A673 (cell line): ENCODE measurements at regions not wholly inside any gene's neighbourhood (a gene's known extent, or its start where the extent isn't known, plus 50 kb on each side); places are given as distances from the start of the nearest gene placed in this dataset.
A peak's percentile ranks its signal among the peaks of the same experiment; 100 is the strongest.

Source experiments
- BruUV-seq: library from RNA; stranded (reverse); fragments of 400-500 nt; replicated peaks from 2 replicates; lab custom pipeline; 2021; lab: Mats Ljungman, UMichigan
- CTCF ChIA-PET: fragments of 300-600 bp; sonication (Branson Sonifier 250); formaldehyde crosslinking; loops from one replicate; lab custom pipeline; 2022; ENCODE audit warnings: antibody characterized with exemption; lab: Charles Lee
- POLR2A ChIA-PET: fragments of 300-600 bp; sonication (Branson Sonifier 250); formaldehyde crosslinking; loops from one replicate; lab custom pipeline; 2022; ENCODE audit warnings: antibody characterized with exemption; ENCODE audit not compliant: low non-redundant PET; lab: Charles Lee
- DNase-seq: peaks from one replicate; pipeline ENCODE4 v3.0.0-alpha.2; 2015; ENCODE audit warnings: low spot score
- H3K27ac ChIP-seq: fragments of 200-600 bp; sonication (generic); 2 replicates; pipeline ENCODE4 v1.5.1; 2016; ENCODE audit warnings: mixed run types, low read depth, mild to moderate bottlenecking, mixed read lengths, antibody characterized with exemption, low read length; ENCODE audit not compliant: poor library complexity, severe bottlenecking
- H3K27me3 ChIP-seq: fragments of 200-600 bp; sonication (generic); replicated peaks from 2 replicates; pipeline ENCODE4 v1.6.1; 2017; ENCODE audit warnings: mixed run types, low read depth, mild to moderate bottlenecking, mixed read lengths, antibody characterized with exemption, low read length; ENCODE audit not compliant: insufficient read depth, poor library complexity
- H3K36me3 ChIP-seq: fragments of 200-600 bp; sonication (generic); 2 replicates; pipeline ENCODE4 v1.6.1; 2016; ENCODE audit warnings: mixed run types, mild to moderate bottlenecking, mixed read lengths, antibody characterized with exemption, low read length; ENCODE audit not compliant: insufficient read depth, poor library complexity, severe bottlenecking
- H3K4me1 ChIP-seq: fragments of 200-600 bp; sonication (generic); 2 replicates; pipeline ENCODE4 v1.6.1; 2017; ENCODE audit warnings: mixed run types, mild to moderate bottlenecking, mixed read lengths, antibody characterized with exemption, low read length; ENCODE audit not compliant: insufficient read depth, poor library complexity, severe bottlenecking
- H3K4me3 ChIP-seq: fragments of 200-600 bp; sonication (generic); 2 replicates; pipeline ENCODE4 v1.5.1; 2016; ENCODE audit warnings: low read depth, mixed run types, mild to moderate bottlenecking, mixed read lengths, low read length; ENCODE audit not compliant: poor library complexity, severe bottlenecking
- H3K9me3 ChIP-seq: fragments of 200-600 bp; sonication (generic); 2 replicates; pipeline ENCODE4 v1.6.1; 2016; ENCODE audit warnings: mixed run types, low read depth, mild to moderate bottlenecking, mixed read lengths, antibody characterized with exemption, low read length; ENCODE audit not compliant: poor library complexity, severe bottlenecking
- EZH2 ChIP-seq: fragments of 200-600 bp; sonication (generic); IDR thresholded peaks from 2 replicates; pipeline ENCODE4 v1.6.1; 2017; ENCODE audit warnings: borderline replicate concordance, low read depth, mild to moderate bottlenecking, mixed read lengths, antibody characterized with exemption, low read length; ENCODE audit not compliant: poor library complexity, severe bottlenecking
- intact Hi-C: fragments of 100-400 bp; cut with micrococcal nuclease; formaldehyde crosslinking; loops from one replicate; pipeline ENCODE4 v1.10.0; 2022; ENCODE audit not compliant: unreplicated experiment
- TF ChIP-seq, protein P1 (sequence below): fragments of 300-800, 200-600 bp; sonication (generic); conservative IDR thresholded peaks from 2 replicates; pipeline ENCODE4 v1.5.1; 2017; ENCODE audit warnings: low read depth, mild to moderate bottlenecking, antibody characterized with exemption, low read length, moderate library complexity, mixed read lengths

DNA sequence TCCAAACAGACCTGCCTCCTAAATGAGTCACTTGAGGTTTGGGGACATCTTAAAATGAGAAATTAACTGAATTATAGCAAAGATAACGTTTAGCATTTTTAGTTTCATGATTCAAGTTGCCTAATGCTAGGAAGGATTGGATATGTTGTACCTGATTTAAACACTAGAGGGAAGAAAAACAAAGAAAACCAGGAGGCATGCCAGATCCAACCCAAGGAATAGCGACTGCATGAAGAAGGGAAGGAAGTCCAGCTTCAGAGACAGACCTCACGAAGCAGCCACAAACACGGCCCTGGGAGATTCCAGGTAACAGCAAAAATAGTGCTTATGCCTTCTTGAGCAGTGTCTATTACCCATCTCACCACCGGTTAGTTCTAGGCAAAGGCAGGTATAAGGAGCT is 499.9 kb upstream of the SPHKAP start:
- no peak overlapping the region for H3K4me3 ChIP-seq
- no peaks in the 10 kb centered on the region for H3K9me3 ChIP-seq
- H3K27me3 ChIP-seq, result no peaks in the 10 kb centered on the region
- intact Hi-C loops, result no loop called here
- peaks cover 5% of the 10 kb centered on the region for H3K4me1 ChIP-seq
- CTCF ChIA-PET, result interaction anchor here (0.6 to 1.0 kb wide), 3 partner anchors 9 to 450 kb away, joined by 3 read pairs; no protein-coding TSS in a partner anchor
- no peak overlapping the region for H3K27ac ChIP-seq
- POLR2A ChIA-PET, result no interaction called here
- no peaks in the 10 kb centered on the region for H3K36me3 ChIP-seq
- BruUV-seq, result no TSS peak
- TF ChIP-seq, protein P1, sequence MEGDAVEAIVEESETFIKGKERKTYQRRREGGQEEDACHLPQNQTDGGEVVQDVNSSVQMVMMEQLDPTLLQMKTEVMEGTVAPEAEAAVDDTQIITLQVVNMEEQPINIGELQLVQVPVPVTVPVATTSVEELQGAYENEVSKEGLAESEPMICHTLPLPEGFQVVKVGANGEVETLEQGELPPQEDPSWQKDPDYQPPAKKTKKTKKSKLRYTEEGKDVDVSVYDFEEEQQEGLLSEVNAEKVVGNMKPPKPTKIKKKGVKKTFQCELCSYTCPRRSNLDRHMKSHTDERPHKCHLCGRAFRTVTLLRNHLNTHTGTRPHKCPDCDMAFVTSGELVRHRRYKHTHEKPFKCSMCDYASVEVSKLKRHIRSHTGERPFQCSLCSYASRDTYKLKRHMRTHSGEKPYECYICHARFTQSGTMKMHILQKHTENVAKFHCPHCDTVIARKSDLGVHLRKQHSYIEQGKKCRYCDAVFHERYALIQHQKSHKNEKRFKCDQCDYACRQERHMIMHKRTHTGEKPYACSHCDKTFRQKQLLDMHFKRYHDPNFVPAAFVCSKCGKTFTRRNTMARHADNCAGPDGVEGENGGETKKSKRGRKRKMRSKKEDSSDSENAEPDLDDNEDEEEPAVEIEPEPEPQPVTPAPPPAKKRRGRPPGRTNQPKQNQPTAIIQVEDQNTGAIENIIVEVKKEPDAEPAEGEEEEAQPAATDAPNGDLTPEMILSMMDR, result peak; percentile 56
- TF ChIP-seq EZH2, result no peak
- DNase-seq, result peak; percentile 71

DNA sequence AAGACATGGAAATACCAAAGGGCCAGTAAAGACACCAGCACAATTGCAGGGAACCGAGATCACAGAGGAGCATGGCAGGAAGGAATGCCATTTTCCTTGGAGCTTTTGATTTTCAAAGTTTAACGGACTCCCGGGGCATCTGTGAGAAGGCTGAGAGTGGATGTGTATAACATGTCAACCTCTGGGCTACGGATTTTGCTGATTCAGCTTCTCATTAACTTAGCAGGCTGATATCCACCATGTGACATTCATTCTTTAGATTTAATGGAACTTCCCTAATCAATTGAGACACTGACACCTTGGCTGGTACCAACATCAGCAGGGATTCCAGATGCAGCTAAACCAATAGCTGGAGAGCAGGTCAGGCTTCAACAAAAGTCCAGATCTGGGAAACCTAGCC is 496.6 kb upstream of the SPHKAP start:
- POLR2A ChIA-PET, result no interaction called here
- TF ChIP-seq, protein P1, result no peak
- no peak for TF ChIP-seq EZH2
- Histone ChIP-seq H3K27ac (no peak overlapping the region), H3K4me1 (peaks cover 5% of the 10 kb centered on the region), H3K9me3 (no peaks in the 10 kb centered on the region), H3K27me3 (no peaks in the 10 kb centered on the region), H3K36me3 (no peaks in the 10 kb centered on the region), H3K4me3 (no peak overlapping the region)
- DNase-seq, result no peak
- CTCF ChIA-PET, result no interaction called here
- intact Hi-C loops, result no loop called here
- no TSS peak for BruUV-seq

DNA sequence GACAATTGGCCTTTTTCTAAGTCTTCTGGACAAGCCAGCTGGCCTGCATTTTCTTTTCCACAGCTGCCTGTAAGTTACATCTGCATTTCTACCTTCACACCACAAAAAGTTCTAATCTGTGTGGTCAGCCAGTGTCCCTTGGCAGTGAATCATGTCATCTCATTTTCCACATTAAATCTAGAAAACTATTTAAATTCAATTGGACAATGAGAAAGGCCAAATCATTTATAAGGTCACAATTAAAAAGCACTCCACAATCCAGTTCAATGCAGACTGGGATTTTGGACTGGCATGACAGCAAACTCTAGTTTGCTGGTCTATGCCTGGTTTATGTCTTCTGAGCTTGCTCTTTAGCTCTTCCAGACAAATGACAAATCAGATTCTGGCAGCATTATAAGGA is 494.2 kb upstream of the SPHKAP start:
- Histone ChIP-seq H3K9me3 (no peaks in the 10 kb centered on the region), H3K27me3 (no peaks in the 10 kb centered on the region), H3K27ac (no peak overlapping the region), H3K36me3 (no peaks in the 10 kb centered on the region), H3K4me1 (peaks cover 5% of the 10 kb centered on the region), H3K4me3 (no peak overlapping the region)
- intact Hi-C loops, result no loop called here
- no peak for DNase-seq
- TF ChIP-seq, protein P1, result no peak
- no peak for TF ChIP-seq EZH2
- no TSS peak for BruUV-seq
- POLR2A ChIA-PET, result no interaction called here
- CTCF ChIA-PET, result no interaction called here
